ENCODE measurements at regions not wholly inside any gene's neighbourhood (a gene's known extent, or its start where the extent isn't known, plus 50 kb on each side); places are given as distances from the start of the nearest gene placed in this dataset.

- DNase-seq (ENCODE audit: low read depth): peak; percentile 53
These were observed 282.8 kb upstream of the FOXQ1 start for GRCh38 chr6:1029141-1029540.

DNA sequence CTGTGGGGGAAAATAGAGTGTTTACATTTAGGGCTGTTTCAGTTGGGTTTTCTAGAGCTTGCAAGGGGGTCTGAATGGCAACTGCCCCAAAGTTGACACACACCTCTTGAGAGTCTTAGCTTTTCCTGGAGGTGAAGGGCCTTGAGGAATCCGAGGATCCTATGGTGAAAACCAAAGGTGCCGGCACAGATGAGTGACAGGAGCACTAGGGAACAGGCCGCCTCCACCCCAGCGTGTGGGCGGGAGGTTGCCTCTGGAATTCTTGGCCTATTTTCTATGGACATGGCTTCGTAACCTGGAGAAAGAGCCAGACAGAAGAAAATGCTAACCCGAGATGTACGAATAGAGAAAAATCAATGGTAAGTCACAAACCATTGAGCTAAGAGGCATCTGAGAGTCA is 283.2 kb upstream of the FOXQ1 start:
- DNase-seq (ENCODE audit: low read depth): no peak

DNA sequence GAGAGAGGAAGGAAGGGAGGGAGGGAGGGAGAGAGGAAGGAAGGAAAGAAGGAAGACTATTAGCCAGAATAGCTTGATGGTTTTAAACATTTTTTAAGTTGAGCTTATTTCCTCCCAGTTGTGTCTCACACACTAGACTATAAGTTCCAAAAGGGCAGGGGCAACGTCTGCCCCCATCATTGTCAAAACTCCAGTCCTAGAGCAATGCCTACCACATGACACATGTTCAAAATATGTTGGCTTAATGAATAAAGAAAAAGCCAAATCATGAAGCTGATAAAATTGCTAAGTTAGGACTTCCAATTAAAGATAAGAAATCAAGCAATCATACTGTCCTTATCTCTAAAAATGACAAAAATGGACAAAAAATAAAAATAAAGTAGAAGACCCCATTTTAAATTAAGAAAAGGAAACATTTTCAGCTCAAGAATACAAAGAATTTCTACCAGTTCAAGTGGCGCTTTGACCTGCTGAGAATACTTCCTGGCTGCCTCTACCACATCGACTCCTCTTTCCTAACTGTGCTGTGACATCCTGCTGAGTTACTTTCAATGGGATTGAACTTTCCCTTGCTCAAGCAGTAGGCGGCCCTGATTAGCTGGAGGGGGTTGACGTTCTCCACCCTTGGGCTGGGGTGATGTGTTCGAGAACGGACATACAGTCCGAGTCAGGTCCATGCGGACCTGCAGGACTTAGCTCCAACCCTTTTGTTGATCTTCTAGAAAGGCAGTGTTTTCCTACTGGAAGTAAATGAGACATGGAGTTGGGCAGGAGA is 283.9 kb upstream of the FOXQ1 start:
- DNase-seq (ENCODE audit: low read depth): peak; percentile 38

- peak; percentile 85 for DNase-seq (ENCODE audit: low read depth)
These were observed 284.6 kb upstream of the FOXQ1 start for GRCh38 chr6:1027109-1027794.

- DNase-seq (ENCODE audit: low read depth): no peak
These were observed 286.1 kb upstream of the FOXQ1 start for GRCh38 chr6:1025821-1026220.

DNA sequence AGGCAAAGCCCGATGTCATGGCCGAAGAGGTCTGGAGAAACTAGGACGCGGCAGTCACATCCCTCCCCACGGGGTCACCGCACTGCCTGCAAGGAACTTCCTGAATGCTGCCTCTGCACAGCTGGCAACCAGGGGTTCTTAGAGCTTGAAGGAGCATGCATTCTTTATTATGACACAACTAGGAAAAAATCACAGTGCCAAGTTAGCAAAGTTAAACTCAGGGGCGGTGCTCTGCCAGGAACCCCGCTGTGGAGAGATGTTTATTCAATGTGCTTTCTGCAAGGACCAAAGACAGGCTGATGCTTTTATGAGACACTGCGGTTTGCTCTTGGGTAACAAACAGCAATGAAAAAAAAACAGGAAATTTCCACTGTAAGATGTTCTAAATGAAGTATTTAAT is 287.3 kb upstream of the FOXQ1 start:
- DNase-seq (ENCODE audit: low read depth): peak; percentile 97

DNA sequence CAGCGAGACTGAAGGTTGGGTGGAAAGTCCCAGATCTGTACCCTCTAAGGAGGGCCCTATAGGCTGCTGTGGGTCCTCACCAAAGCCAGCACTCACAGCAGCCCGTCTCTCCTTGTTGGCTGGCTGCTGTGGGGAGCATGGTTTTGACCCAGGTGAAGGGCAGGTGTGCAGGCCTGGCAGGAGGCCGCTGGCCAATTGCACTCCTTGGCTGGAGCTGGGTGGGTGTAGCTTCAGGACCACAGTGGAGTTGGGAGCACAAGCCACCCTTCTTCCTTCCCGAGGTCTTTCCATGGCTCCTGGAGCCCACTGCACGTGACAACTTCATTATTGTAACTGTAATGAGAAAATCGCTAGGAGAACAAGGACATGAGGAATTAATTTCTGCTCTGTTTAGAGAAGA is 287.7 kb upstream of the FOXQ1 start:
- DNase-seq (ENCODE audit: low read depth): no peak

GRCh38 chr6:1023229-1023628 is 288.7 kb upstream of the FOXQ1 start:
- DNase-seq (ENCODE audit: low read depth): no peak

- DNase-seq (ENCODE audit: low read depth): no peak
These were observed 289.2 kb upstream of the FOXQ1 start for GRCh38 chr6:1022719-1023118.

- DNase-seq (ENCODE audit: low read depth): no peak
These were observed 291.1 kb upstream of the FOXQ1 start for GRCh38 chr6:1020837-1021236.

- DNase-seq (ENCODE audit: low read depth): no peak
These were observed 291.8 kb upstream of the FOXQ1 start for GRCh38 chr6:1020133-1020532.

DNA sequence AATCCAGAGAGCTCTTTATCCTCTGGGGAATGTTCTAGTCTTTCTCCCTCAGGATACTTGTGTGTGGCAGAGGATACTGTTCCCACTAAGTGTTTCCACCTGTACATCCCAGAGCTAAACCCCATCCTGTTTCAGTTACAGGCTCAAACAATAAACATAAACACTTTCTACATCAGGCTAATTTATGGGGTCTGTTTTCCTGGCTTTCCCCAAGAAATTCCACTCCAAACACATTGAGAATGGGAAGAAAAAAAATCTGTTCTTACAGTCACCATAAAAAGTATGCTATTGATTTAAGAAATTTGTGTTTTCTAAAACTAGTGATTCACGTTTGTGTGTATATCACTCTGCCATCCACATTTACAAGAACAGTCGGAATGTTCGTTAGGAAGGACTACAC is 293.9 kb upstream of the FOXQ1 start:
- no peak for DNase-seq (ENCODE audit: low read depth)

GRCh38 chr6:1016329-1017302 is 295.3 kb upstream of the FOXQ1 start:
- no peak for DNase-seq (ENCODE audit: low read depth)

GRCh38 chr6:1015825-1016224 is 296.1 kb upstream of the FOXQ1 start:
- DNase-seq (ENCODE audit: low read depth): peak; percentile 20

GRCh38 chr6:1014431-1014807 is 297.5 kb upstream of the FOXQ1 start:
- DNase-seq (ENCODE audit: low read depth): no peak

DNA sequence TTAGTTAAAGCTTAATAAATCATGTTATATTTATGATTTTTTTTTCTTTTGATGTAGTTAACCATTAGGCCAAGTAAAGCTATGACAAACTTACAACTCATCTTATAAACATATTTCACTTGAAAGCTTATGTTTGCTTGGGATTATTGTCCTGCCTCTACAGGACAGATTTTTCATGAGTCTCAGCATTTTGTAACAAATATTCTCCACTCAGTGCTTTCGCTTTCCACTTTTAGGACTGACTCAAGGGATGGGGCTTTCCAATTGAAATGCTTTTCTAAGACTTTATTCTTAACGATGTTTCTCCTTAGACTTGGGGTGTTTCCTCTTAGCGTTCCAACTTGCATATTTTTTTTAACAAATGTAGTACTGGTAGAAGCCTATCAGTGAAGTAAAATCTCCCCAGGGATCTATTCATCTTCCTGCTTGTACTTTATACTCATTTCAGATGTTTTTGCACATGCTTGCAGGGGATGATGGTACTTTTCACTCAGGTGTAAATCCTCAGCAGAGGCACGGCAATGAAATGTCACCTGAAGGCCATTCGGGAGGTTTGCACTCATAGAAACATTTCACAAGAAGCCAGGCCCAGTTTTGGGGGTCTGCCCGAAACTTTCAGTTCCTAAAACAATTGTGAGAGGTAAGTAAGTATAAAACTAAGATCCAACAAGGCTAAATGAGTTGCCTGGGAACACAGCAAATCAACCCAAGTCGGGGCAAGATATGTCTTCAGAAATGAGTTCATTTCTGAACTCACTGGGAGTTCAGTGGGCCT is 298.1 kb upstream of the FOXQ1 start:
- DNase-seq (ENCODE audit: low read depth): no peak

- DNase-seq (ENCODE audit: low read depth): no peak
These were observed 302.8 kb upstream of the FOXQ1 start for GRCh38 chr6:1009103-1009502.

- DNase-seq (ENCODE audit: low read depth): no peak
These were observed 304.7 kb upstream of the FOXQ1 start for GRCh38 chr6:1007159-1007558.

- DNase-seq (ENCODE audit: low read depth): no peak
These were observed 306.8 kb upstream of the FOXQ1 start for GRCh38 chr6:1004885-1005630.

DNA sequence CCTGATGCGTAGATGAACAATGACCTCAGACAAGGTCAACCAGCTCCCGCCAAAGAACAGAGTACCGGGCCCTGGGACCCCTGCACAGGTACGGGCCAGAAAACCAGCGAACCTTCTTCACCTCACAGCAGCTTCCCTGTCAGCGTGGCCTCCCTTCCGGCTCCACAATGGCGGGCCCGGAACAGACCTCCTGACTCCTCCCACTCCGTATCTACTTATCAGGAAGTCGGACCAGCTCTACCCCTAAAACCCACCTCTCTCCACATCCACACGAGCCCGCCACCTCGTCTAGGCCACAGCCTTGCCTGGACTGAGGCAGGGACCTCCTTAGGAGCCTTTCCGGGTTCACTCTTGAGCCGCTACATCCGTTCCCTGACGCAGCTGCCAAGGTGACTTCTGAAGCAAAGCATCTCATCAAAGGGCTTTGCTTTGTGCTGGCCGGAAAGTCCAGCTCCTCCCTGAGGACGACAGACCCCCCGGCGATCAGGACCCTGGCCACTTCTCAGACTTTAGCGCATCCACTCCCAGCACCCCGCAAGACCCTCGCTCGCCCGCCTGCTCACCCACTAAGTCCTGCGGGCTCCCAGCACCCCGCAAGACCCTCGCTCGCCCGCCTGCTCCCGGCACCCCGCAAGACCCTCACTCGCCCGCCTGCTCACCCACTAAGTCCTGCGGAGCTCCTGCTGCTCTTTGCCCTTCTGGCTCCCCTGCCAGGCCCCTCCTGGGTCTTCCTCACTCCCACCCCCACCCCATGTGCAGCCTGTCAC is 308.3 kb upstream of the FOXQ1 start:
- no peak for DNase-seq (ENCODE audit: low read depth)
